IMR-90 (cell line): ENCODE measurements at regions not wholly inside any gene's neighbourhood (a gene's known extent, or its start where the extent isn't known, plus 50 kb on each side); places are given as distances from the start of the nearest gene placed in this dataset.
"Not testable (repeated sequence)": the region's sequence is repeated elsewhere in the genome, so short reads cannot be mapped to it uniquely, and the experiment has no call there.

ENCODE experiments used
- ATAC-seq: fragments of 200-7000 bp; cut with Tn5 transposase; 2 replicates; pipeline ENCODE4 v1.9.1; 2020; ENCODE audit warnings: low read depth, mild to moderate bottlenecking, moderate library complexity
- BruUV-seq: library from RNA; stranded (reverse); fragments of 400-500 nt; replicated peaks from 2 replicates; lab custom pipeline; 2021; lab: Mats Ljungman, UMichigan
- CTCF ChIA-PET: fragments of 300-600 bp; formaldehyde crosslinking; extraction: SDS; loops from one replicate; lab custom pipeline; 2021; ENCODE audit warnings: antibody characterized with exemption; lab: Yijun Ruan, JAX
- POLR2A ChIA-PET: fragments of 300-600 bp; sonication (Branson Sonifier 250); formaldehyde crosslinking; loops from one replicate; lab custom pipeline; 2022; ENCODE audit warnings: antibody characterized with exemption; ENCODE audit not compliant: unreplicated experiment; lab: Charles Lee
- DNase-seq: peaks from one replicate; pipeline ENCODE4 v3.0.0; 2013
- H2AFZ ChIP-seq: replicated peaks from 2 replicates; pipeline ENCODE3; 2013; ENCODE audit warnings: low read length, mild to moderate bottlenecking; ENCODE audit not compliant: poor library complexity
- H2AK5ac ChIP-seq: 2 replicates; pipeline ENCODE4 v1.6.1; 2013; ENCODE audit warnings: low read depth, low read length, inconsistent platforms
- H2AK9ac ChIP-seq: replicated peaks from 2 replicates; pipeline ENCODE3; 2013; ENCODE audit warnings: mild to moderate bottlenecking, low read depth, low read length, moderate library complexity; ENCODE audit not compliant: poor library complexity
- H2BK120ac ChIP-seq: 2 replicates; pipeline ENCODE4 v1.6.1; 2013; ENCODE audit warnings: low read depth, low read length, inconsistent platforms
- H2BK15ac ChIP-seq: 3 replicates; pipeline ENCODE4 v1.6.1; 2013; ENCODE audit warnings: low read depth, low read length, inconsistent platforms
- H2BK20ac ChIP-seq: 2 replicates; pipeline ENCODE4 v1.6.1; 2013; ENCODE audit warnings: low read depth, mild to moderate bottlenecking, inconsistent platforms, low read length, moderate library complexity
- H2BK5ac ChIP-seq: 2 replicates; pipeline ENCODE4 v1.6.1; 2013; ENCODE audit warnings: mild to moderate bottlenecking, low read depth, low read length, inconsistent platforms; ENCODE audit not compliant: poor library complexity, severe bottlenecking
- H3K14ac ChIP-seq: replicated peaks from 2 replicates; pipeline ENCODE4 v1.6.1; 2013; ENCODE audit warnings: low read depth, low read length, inconsistent platforms
- H3K18ac ChIP-seq: 2 replicates; pipeline ENCODE4 v1.6.1; 2013; ENCODE audit warnings: low read depth, low read length, control low read depth
- H3K23ac ChIP-seq: 2 replicates; pipeline ENCODE4 v1.6.1; 2013; ENCODE audit warnings: low read depth, low read length, inconsistent platforms
- H3K27ac ChIP-seq: 2 replicates; pipeline ENCODE4 v1.5.1; 2013; ENCODE audit warnings: mild to moderate bottlenecking, control low read depth, low read length; ENCODE audit not compliant: insufficient read depth
- H3K27me3 ChIP-seq: 2 replicates; pipeline ENCODE4 v1.6.1; 2013; ENCODE audit warnings: low read length; ENCODE audit not compliant: control insufficient read depth, insufficient read depth
- H3K36me3 ChIP-seq: 2 replicates; pipeline ENCODE4 v1.6.1; 2013; ENCODE audit warnings: low read length, mixed read lengths; ENCODE audit not compliant: control insufficient read depth, insufficient read depth
- H3K4ac ChIP-seq: 2 replicates; pipeline ENCODE4 v1.6.1; 2013; ENCODE audit warnings: low read depth, low read length, inconsistent platforms
- H3K4me1 ChIP-seq: 2 replicates; pipeline ENCODE4 v1.6.1; 2013; ENCODE audit warnings: low read length, mixed read lengths; ENCODE audit not compliant: control insufficient read depth, insufficient read depth
- H3K4me2 ChIP-seq: 2 replicates; pipeline ENCODE4 v1.6.1; 2013; ENCODE audit warnings: low read depth, mild to moderate bottlenecking, control low read depth, low read length, moderate library complexity
- H3K4me3 ChIP-seq: 2 replicates; pipeline ENCODE4 v1.5.1; 2013; ENCODE audit warnings: low read depth, mild to moderate bottlenecking, control low read depth, low read length, moderate library complexity; ENCODE audit not compliant: insufficient read depth
- H3K56ac ChIP-seq: 2 replicates; pipeline ENCODE4 v1.6.1; 2013; ENCODE audit warnings: low read length, inconsistent platforms; ENCODE audit not compliant: insufficient read depth; ENCODE audit errors: extremely low read depth
- H3K79me1 ChIP-seq, 2 experiments: 2 replicates each; pipeline ENCODE4 v1.6.1; 2013; ENCODE audit warnings: low read length in 2 of 2, inconsistent platforms in 1 of 2, low read depth in 1 of 2
- H3K9ac ChIP-seq: 2 replicates; pipeline ENCODE4 v1.6.1; 2013; ENCODE audit warnings: low read depth, low read length, control low read depth
- H3K9me1 ChIP-seq: 2 replicates; pipeline ENCODE4 v1.6.1; 2013; ENCODE audit warnings: low read length, inconsistent platforms; ENCODE audit not compliant: insufficient read depth
- H3K9me3 ChIP-seq: 2 replicates; pipeline ENCODE4 v1.6.1; 2013; ENCODE audit warnings: low read length; ENCODE audit not compliant: control insufficient read depth, insufficient read depth
- H4K20me1 ChIP-seq: 2 replicates; pipeline ENCODE4 v1.6.1; 2013; ENCODE audit warnings: low read length, inconsistent platforms; ENCODE audit not compliant: insufficient read depth
- H4K5ac ChIP-seq: 2 replicates; pipeline ENCODE4 v1.6.1; 2013; ENCODE audit warnings: mild to moderate bottlenecking, low read depth, low read length, control low read depth
- H4K8ac ChIP-seq, 2 experiments: 2 replicates each; pipeline ENCODE4 v1.6.1; 2013; ENCODE audit warnings: low read depth in 2 of 2, low read length in 2 of 2, control low read depth in 1 of 2, inconsistent platforms in 1 of 2
- H4K91ac ChIP-seq: 2 replicates; pipeline ENCODE4 v1.6.1; 2013; ENCODE audit warnings: low read depth, low read length, inconsistent platforms; ENCODE audit not compliant: insufficient read depth
- WGBS, 2 experiments: methylation state at CpG; one replicate each; pipeline versions ENCODE4 v1.1.5 to v1.1.7; 2013; ENCODE audit warnings: missing lambda C conversion rate in 2 of 2; ENCODE audit not compliant: insufficient read length in 1 of 2; ENCODE audit errors: extremely low coverage in 2 of 2; 5-methylcytosine and 5-hydroxymethylcytosine counted together
- dilution Hi-C: fragments of 300-500 bp; cut with HindIII; formaldehyde crosslinking; loops from one replicate; pipeline ENCODE4 v1.14.3; 2018; ENCODE audit warnings: low sequenced_read_pairs; ENCODE audit not compliant: unreplicated experiment
- in situ Hi-C: fragments of 300-500 bp; cut with MboI; formaldehyde crosslinking; loops from 3 replicates; pipeline ENCODE4 v1.14.3; 2019; ENCODE audit warnings: low sequenced_read_pairs, inconsistent platforms, mixed read lengths
- intact Hi-C: fragments of 100-400 bp; cut with micrococcal nuclease; formaldehyde crosslinking; loops from 2 replicates; pipeline ENCODE4 v1.10.0; 2022

DNA sequence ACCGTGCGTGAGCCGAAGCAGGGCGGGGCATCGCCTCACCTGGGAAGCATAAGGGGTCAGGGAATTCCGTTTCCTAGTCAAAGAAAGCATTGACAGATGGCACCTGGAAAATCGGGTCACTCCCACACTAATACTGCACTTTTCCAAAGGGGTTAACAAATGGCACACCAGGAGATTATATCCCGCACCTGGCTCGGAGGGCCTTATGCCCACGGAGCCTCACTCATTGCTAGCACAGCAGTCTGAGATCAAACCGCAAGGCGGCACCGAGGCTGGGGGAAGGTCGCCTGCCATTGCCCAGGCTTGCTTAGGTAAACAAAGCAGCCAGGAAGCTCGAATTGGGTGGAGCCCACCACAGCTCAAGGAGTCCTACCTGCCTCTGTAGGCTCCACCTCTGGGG is 1698.1 kb downstream of the TP53TG3F start:
- H4K8ac ChIP-seq, ATAC-seq, H3K27ac ChIP-seq, dilution Hi-C loops, H2AK5ac ChIP-seq, in situ Hi-C loops, POLR2A ChIA-PET, DNase-seq, H3K4me3 ChIP-seq, H3K18ac ChIP-seq, H3K4me1 ChIP-seq, H3K36me3 ChIP-seq, H4K5ac ChIP-seq, H2AK9ac ChIP-seq, H3K9ac ChIP-seq, H3K14ac ChIP-seq, H3K9me3 ChIP-seq, intact Hi-C loops, H3K27me3 ChIP-seq, H2AFZ ChIP-seq, H4K91ac ChIP-seq, H3K56ac ChIP-seq, H2BK5ac ChIP-seq, H3K9me1 ChIP-seq, H3K4me2 ChIP-seq, H2BK15ac ChIP-seq, BruUV-seq, H2BK120ac ChIP-seq, CTCF ChIA-PET, H4K20me1 ChIP-seq, H2BK20ac ChIP-seq, H3K23ac ChIP-seq, H3K79me1 ChIP-seq, H3K4ac ChIP-seq: not testable (repeated sequence)
- no CpG with 5 or more reads among the region's 15 CpGs for WGBS, 2 experiments

DNA sequence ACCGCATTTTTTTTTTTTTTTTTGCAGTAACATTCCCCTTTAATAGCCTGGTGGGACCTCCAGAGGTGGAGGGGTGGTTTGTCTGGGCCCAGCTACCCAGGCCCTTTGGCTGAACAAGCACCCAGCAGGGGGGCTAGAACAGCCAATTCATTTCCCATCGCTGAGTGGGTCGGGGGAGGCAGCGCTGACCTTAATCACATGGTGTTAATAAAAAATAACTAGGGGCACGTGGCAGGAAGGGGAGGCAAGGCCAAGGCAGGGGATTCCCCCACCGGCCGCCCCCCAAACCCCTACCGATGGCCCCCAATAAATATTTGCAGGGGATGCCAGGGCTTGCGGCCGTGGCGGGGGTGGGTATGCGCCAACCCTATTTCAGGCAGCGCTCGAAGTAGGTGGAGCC is 1709.9 kb downstream of the TP53TG3F start:
- BruUV-seq, H4K91ac ChIP-seq, H4K8ac ChIP-seq, H3K18ac ChIP-seq, H4K5ac ChIP-seq, H2BK5ac ChIP-seq, H3K23ac ChIP-seq, H3K4me1 ChIP-seq, H3K14ac ChIP-seq, H3K4me2 ChIP-seq, H2AK5ac ChIP-seq, H3K9me1 ChIP-seq, H2BK20ac ChIP-seq, H4K20me1 ChIP-seq, H3K4ac ChIP-seq, POLR2A ChIA-PET, intact Hi-C loops, H2AK9ac ChIP-seq, H2BK120ac ChIP-seq, dilution Hi-C loops, DNase-seq, H3K36me3 ChIP-seq, CTCF ChIA-PET, H2AFZ ChIP-seq, in situ Hi-C loops, H3K4me3 ChIP-seq, H2BK15ac ChIP-seq, H3K27ac ChIP-seq, H3K9ac ChIP-seq, H3K27me3 ChIP-seq, H3K56ac ChIP-seq, H3K79me1 ChIP-seq, ATAC-seq: not testable (repeated sequence)
- H3K9me3 ChIP-seq, result peaks cover 15% of the 10 kb centered on the region
- 53% methylated on average over 3 of the region's 14 CpGs; no CpG with 5 or more reads in 1 of the 2 experiments for WGBS, 2 experiments
